ENCODE measurements at regions not wholly inside any gene's neighbourhood (a gene's known extent, or its start where the extent isn't known, plus 50 kb on each side); places are given as distances from the start of the nearest gene placed in this dataset.

DNA sequence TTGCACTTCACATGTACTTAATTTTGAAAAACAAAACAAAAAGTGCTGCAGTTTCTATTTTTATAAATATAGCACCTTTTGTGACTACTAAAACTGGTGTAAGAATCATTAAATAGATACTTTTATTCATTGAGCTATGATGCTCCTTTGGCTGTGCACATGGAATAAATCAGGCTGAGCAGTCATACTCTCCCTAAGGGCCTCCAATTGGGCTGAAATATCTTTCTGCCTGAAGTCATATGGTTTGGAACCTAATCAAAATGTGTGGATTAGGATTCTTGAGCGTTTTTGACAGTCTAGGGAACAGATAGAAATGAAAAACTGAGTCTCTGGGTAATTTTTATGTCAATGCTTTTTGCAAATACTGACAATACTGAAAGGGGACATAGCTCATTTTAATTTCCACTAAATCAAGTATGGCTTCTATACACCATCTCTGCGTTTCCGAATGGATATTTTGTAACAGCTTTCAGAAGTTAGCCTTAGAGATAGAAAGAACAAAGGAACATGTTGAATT, 392.2 kb upstream of the ROBO1 start:
- DNase-seq (ENCODE audit: extremely low read depth, insufficient read length) = no peak

DNA sequence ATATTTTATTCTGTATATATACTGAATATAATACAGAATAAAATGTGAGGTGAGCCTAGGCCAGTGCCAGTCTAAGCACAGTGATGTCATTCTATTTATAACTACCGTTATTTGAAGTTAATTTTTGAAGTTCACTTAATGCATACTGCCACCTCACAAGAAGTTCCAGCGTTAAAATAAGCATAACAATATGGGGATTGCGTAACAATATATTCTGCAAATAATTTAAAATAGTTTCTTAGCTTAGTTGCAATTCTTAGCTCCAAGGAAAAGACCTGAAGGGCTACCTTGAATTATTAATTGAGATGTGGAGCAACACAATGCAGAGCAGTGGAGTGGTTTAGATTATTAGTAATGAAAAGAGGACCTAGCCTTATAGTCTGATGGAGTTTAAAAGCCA, 390.5 kb upstream of the ROBO1 start:
- TF ChIP-seq, protein P1, sequence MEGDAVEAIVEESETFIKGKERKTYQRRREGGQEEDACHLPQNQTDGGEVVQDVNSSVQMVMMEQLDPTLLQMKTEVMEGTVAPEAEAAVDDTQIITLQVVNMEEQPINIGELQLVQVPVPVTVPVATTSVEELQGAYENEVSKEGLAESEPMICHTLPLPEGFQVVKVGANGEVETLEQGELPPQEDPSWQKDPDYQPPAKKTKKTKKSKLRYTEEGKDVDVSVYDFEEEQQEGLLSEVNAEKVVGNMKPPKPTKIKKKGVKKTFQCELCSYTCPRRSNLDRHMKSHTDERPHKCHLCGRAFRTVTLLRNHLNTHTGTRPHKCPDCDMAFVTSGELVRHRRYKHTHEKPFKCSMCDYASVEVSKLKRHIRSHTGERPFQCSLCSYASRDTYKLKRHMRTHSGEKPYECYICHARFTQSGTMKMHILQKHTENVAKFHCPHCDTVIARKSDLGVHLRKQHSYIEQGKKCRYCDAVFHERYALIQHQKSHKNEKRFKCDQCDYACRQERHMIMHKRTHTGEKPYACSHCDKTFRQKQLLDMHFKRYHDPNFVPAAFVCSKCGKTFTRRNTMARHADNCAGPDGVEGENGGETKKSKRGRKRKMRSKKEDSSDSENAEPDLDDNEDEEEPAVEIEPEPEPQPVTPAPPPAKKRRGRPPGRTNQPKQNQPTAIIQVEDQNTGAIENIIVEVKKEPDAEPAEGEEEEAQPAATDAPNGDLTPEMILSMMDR (IDR thresholded peaks at IDR 0.05; ENCODE audit: insufficient read depth, low read length, poor library complexity, severe bottlenecking) = no peak
- Histone ChIP-seq H3K27me3 (replicated peaks; ENCODE audit: control insufficient read depth, insufficient read depth, low read length) (no peaks in the 10 kb centered on the region), H3K36me3 (ENCODE audit: control insufficient read depth, insufficient read depth, low read length) (no peaks in the 10 kb centered on the region), H3K4me3 (replicated peaks; ENCODE audit: low read depth, low read length) (no peak overlapping the region)
- no peak for DNase-seq (ENCODE audit: extremely low read depth, insufficient read length)

More for the DNA sequence above, 392.2 kb upstream of the ROBO1 start:
- H3K27me3 ChIP-seq (replicated peaks; ENCODE audit: control insufficient read depth, insufficient read depth, low read length) = no peaks in the 10 kb centered on the region
- H3K4me3 ChIP-seq (replicated peaks; ENCODE audit: low read depth, low read length) = no peak overlapping the region
- TF ChIP-seq, protein P1 (IDR thresholded peaks at IDR 0.05; ENCODE audit: insufficient read depth, low read length, poor library complexity, severe bottlenecking) = no peak
- no peaks in the 10 kb centered on the region for H3K36me3 ChIP-seq (ENCODE audit: control insufficient read depth, insufficient read depth, low read length)

DNA sequence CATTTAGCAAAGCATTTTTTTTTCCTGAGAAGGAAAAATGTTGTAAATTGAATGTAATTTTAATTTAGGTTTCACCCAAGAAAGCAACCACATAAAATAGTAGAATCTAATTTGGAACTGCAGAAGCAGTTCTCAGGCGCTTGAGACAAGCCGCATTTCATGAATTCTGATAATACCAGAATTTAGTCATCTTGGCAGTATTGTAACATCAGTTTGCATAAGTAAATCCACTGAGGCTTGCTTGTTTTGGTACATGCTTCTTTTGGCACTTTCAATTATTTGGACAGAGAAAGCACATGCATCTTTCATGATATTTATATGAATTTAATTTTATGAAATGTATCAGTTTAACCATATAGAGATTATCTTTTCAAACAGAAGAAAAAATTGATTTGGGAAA, 389.7 kb upstream of the ROBO1 start:
- no peak for DNase-seq (ENCODE audit: extremely low read depth, insufficient read length)
- no peaks in the 10 kb centered on the region for H3K27me3 ChIP-seq (replicated peaks; ENCODE audit: control insufficient read depth, insufficient read depth, low read length)
- TF ChIP-seq, protein P1 (IDR thresholded peaks at IDR 0.05; ENCODE audit: insufficient read depth, low read length, poor library complexity, severe bottlenecking) = no peak
- no peaks in the 10 kb centered on the region for H3K36me3 ChIP-seq (ENCODE audit: control insufficient read depth, insufficient read depth, low read length)
- H3K4me3 ChIP-seq (replicated peaks; ENCODE audit: low read depth, low read length) = no peak overlapping the region

DNA sequence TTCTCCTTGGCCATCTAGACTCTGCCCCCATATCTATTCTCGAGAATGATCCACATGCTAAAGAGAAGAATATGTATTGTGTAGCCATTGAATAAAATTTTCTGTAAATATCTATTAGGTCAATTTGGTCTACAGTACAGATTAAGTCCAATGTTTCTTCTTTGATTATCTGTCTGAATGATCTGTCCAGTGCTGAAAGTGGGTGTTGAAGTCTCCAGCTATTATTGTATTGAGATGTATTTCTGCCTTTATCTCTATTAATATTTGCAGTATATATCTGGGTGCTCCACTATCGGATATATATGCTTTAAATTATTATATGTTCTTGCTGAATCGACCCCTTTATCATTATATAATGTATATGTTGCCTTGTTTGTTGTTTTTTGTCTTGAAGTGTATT, 384.9 kb upstream of the ROBO1 start:
- no peak for DNase-seq (ENCODE audit: extremely low read depth, insufficient read length)
- H3K4me3 ChIP-seq (replicated peaks; ENCODE audit: low read depth, low read length) = no peak overlapping the region
- no peaks in the 10 kb centered on the region for H3K36me3 ChIP-seq (ENCODE audit: control insufficient read depth, insufficient read depth, low read length)
- TF ChIP-seq, protein P1 (IDR thresholded peaks at IDR 0.05; ENCODE audit: insufficient read depth, low read length, poor library complexity, severe bottlenecking) = no peak
- H3K27me3 ChIP-seq (replicated peaks; ENCODE audit: control insufficient read depth, insufficient read depth, low read length) = no peaks in the 10 kb centered on the region

DNA sequence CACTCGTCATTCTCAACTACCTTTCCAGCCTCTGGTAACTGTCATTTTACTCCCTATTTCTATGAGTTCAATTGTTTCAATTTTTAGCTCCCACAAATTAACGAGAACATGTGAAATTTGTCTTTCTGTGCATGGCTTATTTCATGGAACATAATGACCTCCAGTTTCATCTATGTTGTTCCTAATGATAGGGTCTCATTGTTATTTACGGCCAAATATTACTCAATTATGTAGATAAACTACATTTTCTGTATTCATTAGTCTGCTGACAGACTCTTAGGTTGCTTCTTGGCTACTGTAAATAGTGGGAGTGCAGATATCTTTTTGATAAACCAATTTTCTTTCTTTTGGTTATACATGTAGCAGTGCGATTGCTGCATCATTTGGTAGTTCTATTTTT, 374.9 kb upstream of the ROBO1 start:
- no peak for DNase-seq (ENCODE audit: extremely low read depth, insufficient read length)

More for the DNA sequence above, 374.9 kb upstream of the ROBO1 start:
- Histone ChIP-seq H3K4me3 (replicated peaks; ENCODE audit: low read depth, low read length) (no peak overlapping the region), H3K36me3 (ENCODE audit: control insufficient read depth, insufficient read depth, low read length) (no peaks in the 10 kb centered on the region), H3K27me3 (replicated peaks; ENCODE audit: control insufficient read depth, insufficient read depth, low read length) (no peaks in the 10 kb centered on the region)
- TF ChIP-seq, protein P1 (IDR thresholded peaks at IDR 0.05; ENCODE audit: insufficient read depth, low read length, poor library complexity, severe bottlenecking) = no peak

Data from GM06990 (cell line).